Stimulated activated CD8-positive, alpha-beta memory T cell treated with anti-CD3 and anti-CD28 coated beads, Interleukin-12 subunit alpha, Interleukin-12 subunit beta, amount 100 ng/mL, for 1 hour (primary cell): ENCODE measurements at regions not wholly inside any gene's neighbourhood (a gene's known extent, or its start where the extent isn't known, plus 50 kb on each side); places are given as distances from the start of the nearest gene placed in this dataset.

Source experiments
- DNase-seq: peaks from one replicate; pipeline ENCODE4 v3.0.0-alpha.2; 2020; ENCODE audit warnings: low read depth

DNA sequence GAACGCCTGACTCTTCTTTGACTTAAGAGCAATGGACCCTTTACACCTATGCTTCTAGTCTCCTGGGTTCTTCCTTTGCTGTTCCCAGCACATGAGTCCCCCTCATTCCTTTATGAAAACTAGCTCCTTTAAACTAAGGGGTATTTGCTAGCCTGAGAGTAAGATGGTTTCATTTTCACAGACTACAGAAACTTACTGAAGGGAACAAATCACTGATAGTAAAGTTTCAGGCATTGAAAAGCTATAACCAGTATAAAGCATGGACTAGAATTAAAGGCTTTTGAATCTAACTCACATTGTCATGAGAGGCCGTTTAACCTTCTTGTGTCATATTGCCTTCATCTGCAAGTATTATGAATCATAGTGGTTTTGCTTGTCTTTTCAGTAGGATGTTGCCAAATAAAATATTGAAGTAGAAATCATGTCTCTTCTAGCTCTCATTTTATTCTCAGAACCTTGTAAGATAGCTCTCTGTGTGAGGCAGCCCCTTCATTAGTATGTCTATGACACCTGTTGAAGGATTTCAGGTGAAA, 765.9 kb downstream of the NR2F2 start:
- DNase-seq = no peak

GRCh38 chr15:97099040-97099439, 768.5 kb downstream of the NR2F2 start:
- no peak for DNase-seq

DNA sequence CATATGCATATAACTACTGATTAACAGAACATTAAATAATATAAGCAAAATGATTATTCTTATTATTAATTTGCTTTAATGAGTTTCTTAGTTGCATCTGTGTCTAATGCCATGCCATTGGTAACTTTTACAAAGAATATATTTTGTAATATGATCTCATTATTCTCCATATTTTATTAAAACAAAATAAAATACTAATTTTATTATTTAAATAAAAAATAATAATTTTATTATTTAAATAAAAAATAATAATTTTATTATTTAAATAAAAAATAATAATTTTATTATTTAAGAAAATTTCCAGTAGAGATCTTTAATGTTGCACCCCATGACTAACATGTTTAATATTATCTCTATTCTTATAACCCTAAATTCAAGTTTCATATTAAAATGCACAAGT, 771.1 kb downstream of the NR2F2 start:
- DNase-seq = no peak

DNA sequence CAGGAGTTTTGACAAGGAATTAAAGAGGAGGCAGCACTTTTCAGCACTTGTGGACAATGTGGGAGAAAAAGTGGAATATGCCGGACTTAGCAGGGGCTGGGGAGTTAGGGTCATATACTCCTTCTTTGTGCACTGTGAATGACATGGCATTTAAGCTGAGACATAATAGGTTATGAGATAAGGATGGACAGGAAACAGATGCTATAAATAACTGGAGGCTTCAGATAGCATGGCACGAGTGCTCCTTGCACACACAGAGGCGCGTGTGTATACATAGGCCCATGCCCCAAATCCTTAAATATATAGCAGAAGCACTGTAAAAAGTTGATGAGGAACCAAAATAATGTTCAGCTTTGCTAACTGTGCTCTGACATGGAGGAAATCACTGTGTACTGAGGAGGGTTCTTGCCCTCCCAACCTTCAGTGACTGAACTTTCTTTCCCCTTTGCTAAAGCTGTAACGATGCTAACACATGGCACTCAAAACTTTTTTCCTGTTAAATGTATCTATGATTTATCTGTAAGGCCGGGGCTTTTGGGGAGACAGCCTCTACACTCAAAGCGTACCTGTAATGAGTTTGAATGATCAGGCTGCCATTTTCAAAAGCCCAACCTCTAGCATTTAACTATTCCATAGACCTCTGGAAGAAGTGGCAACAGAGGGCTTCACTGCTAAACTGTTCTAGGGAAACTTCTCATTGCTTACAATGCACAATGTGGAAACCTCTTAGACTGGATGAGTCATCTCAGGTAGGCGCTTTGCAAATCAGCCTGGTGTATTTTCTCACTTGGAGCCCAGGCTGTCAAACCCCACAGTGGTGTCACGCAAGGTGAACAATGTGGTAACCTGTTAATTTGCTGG, 784.6 kb downstream of the NR2F2 start:
- no peak for DNase-seq

DNA sequence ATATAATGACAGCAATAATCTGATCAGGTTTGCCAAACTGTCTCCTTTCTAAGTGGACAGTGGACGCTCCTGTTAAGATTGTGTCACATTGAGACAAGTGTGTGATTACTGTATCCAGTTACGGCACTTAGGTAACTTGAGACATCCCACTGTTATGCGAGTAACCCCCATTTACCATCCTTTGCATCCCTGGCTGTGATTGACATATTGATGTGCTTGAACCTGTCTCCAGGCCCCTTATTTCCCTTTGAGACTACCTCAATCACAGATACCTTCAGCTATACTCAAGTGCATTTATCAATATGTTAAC, 785.2 kb downstream of the NR2F2 start:
- DNase-seq = no peak

DNA sequence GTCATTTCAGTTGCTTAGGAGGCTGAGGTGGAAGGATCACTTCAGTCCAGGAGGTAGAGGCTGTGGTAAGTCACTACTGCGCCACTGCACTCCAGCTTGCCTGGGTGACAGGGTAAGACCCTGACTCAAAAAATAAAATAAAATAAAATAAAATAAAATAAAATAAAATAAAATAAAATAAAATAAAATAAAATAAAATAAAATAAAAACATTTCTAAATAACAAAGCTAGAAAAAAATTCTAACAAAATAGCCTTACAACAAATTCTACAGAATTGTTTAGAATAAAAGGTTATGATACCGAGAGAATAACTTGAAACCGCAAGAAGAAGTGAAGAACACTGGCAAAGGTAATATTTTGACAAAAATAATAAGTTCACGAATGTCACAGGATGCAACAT, 794.3 kb downstream of the NR2F2 start:
- no peak for DNase-seq

DNA sequence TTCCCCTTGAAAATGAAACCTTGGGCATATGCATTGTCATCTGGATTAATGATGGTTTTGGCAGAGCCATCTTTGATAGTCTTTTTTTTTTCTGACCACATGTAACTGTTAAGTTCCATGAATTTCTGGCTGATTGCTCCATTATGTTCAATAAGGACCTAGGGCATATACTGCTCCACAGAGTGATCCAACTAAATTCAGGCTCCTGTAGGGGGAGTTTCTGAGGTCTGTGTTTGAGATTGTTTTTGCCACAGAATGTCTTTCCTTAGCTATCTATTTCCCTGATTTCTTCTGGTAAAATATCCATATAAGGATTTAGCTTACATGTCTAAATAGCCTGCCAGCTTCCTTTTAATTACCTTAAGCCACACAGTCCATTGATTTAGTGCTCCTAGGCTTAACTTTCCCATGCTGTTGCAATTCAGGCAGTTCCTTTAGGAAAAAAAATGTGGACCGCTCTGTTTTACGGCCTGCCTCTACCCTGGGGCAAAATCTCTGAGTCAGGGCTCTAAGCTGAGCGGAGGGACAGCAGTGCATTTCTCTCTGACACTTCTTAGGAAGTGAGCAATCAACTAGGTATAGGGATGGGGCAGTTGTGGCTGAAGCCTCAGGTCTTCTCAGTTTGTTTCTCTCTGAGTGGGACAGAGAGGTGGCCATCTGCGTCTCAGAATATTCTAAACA, 796.2 kb downstream of the NR2F2 start:
- DNase-seq = no peak

- no peak for DNase-seq
Observed at GRCh38 chr15:97129674-97130073, 799.2 kb downstream of the NR2F2 start.

DNA sequence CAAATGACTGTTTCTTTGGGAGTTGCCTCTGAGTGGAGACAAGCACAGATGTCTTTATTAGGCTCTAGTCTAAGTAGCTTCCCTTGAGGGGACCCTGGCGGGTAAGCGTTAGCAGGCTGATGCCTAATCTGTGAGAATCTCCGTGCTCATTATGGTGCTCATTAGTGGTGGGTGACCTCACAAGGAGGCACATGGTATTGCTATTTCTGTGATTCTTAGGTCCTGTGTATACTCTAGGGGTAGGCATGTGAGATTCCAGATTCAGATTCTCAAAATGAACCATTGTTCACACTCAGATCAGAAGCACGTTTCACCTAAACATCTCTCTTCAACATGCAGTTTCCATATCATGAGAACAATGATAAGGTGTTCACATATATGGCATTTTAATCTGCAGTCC, 809.7 kb downstream of the NR2F2 start:
- no peak for DNase-seq

- DNase-seq = no peak
Observed at GRCh38 chr15:97141360-97141759, 810.9 kb downstream of the NR2F2 start.

GRCh38 chr15:97141871-97142270, 811.4 kb downstream of the NR2F2 start:
- no peak for DNase-seq

DNA sequence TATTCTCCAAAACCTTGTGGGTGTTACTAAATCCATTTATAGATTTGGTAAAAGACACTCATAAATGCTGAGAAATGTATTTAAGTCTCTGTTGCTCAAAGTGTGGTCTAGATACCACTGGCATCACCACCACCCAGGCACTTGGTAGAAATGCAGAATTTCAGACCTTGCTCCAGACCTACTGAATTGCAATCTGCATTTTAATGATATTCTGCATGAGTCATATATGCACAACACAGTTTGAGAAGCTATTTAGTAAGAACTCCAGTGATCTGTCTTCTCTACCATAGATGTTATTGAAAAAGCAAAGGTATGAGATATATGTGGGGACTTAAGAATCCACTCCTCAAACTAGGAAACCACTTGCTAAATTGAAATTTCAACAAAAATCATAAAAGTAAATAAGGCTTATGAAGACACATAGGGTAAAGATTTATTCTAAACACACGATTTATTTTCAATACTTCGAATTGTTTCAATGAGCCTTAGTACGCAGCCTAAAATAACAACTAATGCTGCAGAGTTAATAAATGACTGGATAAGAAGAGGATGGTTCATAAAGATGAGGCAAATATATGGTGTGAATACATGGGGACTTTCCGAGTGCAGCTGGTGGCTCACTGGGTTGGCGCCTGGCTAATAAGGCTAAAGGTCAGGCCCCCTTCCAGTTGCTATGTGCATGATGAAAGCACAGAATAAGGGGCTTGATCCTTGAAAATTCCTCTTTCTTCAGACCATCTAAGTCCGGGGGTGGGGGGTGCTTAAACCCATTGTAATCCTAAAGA, 813.3 kb downstream of the NR2F2 start:
- DNase-seq = no peak

GRCh38 chr15:97144377-97144711, 813.8 kb downstream of the NR2F2 start:
- no peak for DNase-seq

DNA sequence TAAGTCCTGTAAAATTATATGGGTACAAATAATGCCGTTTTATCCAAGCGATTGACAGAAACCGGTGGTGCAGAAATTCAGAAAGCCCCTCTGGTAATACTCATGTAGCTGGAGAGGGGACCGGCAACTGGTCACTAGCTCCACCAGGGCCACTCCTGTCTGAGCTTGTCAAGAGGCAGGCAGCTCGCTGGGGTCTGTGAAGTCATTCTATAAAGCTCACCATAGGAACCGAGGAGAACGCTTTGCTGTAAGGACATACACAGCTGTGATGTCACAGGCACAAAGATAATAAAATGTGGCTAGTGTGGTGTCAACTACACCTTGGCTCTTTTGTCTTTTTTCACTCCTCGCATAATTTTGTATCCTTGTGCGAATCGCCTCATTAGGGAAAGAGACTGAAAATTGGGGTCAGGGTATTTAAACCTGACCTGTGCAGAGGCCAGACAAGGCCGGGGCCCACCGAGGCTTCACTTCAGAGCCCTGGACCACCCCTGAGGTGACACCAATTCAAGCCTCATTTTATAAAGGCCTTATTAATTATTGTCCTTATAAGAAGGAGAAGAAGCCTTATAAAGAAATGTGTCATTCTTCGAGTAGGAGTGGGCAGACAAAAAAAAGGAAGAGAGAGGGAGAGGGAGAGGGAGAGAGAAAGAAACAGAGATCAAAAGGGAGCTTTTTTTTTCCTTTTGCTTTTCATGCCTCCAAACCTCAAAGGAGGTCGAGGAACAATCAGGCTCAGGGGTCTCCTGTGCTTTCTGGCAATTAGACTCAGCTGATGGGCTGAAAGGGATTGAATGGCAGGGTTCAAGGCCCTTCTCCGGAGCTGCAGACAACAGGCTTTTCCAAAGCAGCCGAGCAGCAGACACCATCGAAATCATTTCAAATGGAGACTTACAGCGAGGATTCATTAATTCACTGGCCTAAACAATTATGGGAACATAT, 813.3 kb upstream of the ARRDC4 start:
- DNase-seq = no peak

GRCh38 chr15:97153356-97153965, 807.0 kb upstream of the ARRDC4 start:
- no peak for DNase-seq

DNA sequence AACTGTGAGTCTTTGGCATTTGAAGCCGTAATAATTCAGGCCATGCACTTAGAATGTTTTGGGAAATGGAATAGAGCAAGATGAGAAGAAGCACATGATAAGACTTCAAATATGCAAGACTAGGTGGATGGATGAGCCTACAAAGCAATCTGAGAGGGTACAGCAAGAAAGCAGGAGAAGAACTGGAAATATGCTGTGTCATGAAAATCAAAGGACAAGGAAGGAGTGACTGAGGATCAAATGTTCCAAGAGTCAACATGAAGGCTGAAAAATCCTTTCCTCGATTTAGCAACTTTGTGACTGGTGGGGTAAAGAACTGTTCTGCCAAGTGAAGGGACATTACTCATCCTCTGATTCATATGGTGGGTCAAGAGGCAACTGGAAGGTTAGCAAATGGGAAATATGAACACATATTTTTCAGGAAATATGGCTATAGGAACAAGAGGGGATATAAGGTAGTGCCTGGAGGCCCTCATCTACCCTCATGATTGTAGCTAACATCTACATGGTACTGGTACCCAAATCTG, 803.7 kb upstream of the ARRDC4 start:
- DNase-seq = no peak

DNA sequence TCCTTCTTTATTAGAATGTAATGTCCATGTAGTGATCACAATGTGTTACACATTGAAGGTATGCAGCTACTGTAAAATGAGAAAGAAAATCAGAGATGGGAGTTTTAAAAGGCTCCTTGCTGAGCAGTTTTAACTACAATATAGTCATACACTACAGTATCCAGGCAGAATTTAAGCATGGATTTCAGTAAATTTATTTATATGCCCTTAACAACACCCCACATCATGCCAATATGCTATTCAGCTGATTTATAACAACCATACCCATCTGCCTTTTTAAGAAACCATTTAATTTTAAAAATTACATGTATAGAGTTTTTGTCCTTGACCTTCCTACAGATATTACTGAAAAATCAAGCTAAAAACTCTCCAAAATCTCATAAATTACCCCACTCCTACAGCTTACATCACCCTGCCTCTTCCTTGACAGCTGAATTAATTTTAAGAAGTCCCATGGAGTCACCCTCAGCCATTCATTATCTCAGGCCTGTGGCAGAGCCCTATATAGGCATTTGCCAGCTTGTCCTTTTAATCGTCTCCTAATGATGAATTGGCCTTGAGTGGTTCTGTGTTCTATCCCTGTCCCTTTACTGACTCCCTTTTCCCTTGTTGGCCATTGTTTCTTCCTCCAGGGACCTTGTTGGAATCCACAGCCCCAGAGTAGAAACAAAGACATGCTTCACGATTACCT, 797.6 kb upstream of the ARRDC4 start:
- DNase-seq = no peak

GRCh38 chr15:97165205-97165604, 795.3 kb upstream of the ARRDC4 start:
- DNase-seq = no peak

DNA sequence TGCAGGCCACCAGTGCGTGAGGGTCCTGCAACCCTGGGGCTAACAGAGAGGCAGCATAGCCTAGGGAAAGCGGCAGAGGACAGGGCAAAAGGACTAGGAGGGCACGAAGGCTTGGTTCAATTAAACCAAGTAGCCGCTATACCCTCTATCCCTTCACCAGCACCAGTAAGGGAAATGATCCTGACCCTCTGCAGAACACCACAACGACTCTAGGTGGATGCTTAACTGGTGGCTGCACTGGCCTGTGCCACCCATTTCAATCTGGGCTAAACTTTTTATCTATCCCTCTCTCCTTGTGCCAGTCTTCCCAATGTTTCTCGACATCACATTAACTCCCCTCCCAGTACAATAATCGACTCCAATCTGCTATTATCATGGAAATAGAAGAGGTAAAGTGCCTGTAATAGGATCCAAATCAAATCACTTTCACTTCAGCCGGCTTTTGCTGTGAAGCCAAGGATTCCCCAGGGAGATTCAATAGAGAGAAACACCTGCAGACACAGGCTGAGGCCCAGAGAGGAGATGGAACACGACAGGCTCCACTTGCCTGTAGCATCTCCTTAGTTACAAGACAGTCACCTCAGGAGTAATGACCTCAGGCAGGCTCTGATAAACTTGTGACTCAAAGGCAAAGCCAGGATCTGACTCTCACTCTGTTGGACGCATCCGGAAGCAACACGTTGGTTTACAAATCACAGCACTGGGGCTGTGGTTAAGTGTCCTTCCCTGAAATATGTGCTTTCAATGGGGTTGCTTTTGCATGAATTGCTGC, 791.6 kb upstream of the ARRDC4 start:
- DNase-seq = no peak

DNA sequence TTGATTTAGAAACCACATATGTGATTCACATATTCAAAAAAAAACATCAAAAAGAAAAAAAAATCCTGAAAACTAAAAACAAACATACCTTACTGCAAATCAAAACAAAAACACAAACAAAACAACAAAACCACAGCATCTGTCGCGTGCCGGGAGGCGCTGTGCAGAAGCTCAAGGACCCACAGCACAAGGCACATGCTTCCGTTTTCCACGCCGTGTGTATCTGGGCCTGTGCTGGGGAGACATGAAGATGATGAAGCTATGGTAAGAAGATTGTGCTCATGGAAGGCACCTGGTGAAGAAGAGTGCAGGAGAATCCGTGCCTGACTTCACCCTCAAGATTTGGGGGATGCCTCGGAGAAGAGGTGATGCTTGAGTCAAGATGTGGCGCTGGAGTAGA, 788.9 kb upstream of the ARRDC4 start:
- no peak for DNase-seq
